MM.1S (cell line): ENCODE measurements at regions not wholly inside any gene's neighbourhood (a gene's known extent, or its start where the extent isn't known, plus 50 kb on each side); places are given as distances from the start of the nearest gene placed in this dataset.

ENCODE experiments used
- CTCF ChIP-seq: fragments of 300-600 bp; sonication (generic); IDR thresholded peaks from 2 replicates; pipeline ENCODE4 v1.5.1; 2016; ENCODE audit warnings: antibody characterized with exemption, low read length, mixed read lengths
- EZH2 ChIP-seq: fragments of 300-600 bp; sonication (generic); optimal IDR thresholded peaks from 2 replicates; pipeline ENCODE3; 2017; ENCODE audit warnings: low read depth, mild to moderate bottlenecking, antibody characterized with exemption, low read length, mixed read lengths

- no peak for TF ChIP-seq CTCF
- no peak for TF ChIP-seq EZH2
Measured at GRCh38 chr7:125218076-125218475, 288.5 kb upstream of the POT1 start.
